GM12891 (cell line): ENCODE measurements at regions not wholly inside any gene's neighbourhood (a gene's known extent, or its start where the extent isn't known, plus 50 kb on each side); places are given as distances from the start of the nearest gene placed in this dataset.

Experiments used
- POLR2AphosphoS5 ChIP-seq: IDR thresholded peaks from 2 replicates; pipeline ENCODE4 v1.6.1; 2011; ENCODE audit warnings: low read depth, low read length, control low read depth
- TAF1 ChIP-seq: IDR thresholded peaks from 2 replicates; pipeline ENCODE4 v1.6.1; 2011; ENCODE audit warnings: low read depth, low read length, control low read depth

- no peak for TF ChIP-seq TAF1
- no peak for TF ChIP-seq POLR2AphosphoS5
Measured at GRCh38 chr12:113645183-113645582, 173.5 kb upstream of the LHX5 start.
